ENCODE measurements at regions not wholly inside any gene's neighbourhood (a gene's known extent, or its start where the extent isn't known, plus 50 kb on each side); places are given as distances from the start of the nearest gene placed in this dataset.
"Not testable (repeated sequence)": the region's sequence is repeated elsewhere in the genome, so short reads cannot be mapped to it uniquely, and the experiment has no call there.

GRCh38 chr2:429142-429541 is 141.3 kb upstream of the ALKAL2 start:
- H2AFZ ChIP-seq (ENCODE audit: low read depth), result no peak overlapping the region

GRCh38 chr2:428591-428990 is 140.7 kb upstream of the ALKAL2 start:
- no peak overlapping the region for H3K9ac ChIP-seq
- no peak overlapping the region for H3K4me2 ChIP-seq
- no peaks in the 10 kb centered on the region for H3K79me2 ChIP-seq (ENCODE audit: insufficient read depth, low read depth)
- no peaks in the 10 kb centered on the region for H4K20me1 ChIP-seq (ENCODE audit: insufficient read depth)
- H2AFZ ChIP-seq (ENCODE audit: low read depth), result no peak overlapping the region
- H3K27ac ChIP-seq, result no peak overlapping the region
- no peak for TF ChIP-seq CTCF (conservative IDR thresholded peaks at IDR 0.05; ENCODE audit: low read depth, low read length)
- H3K4me3 ChIP-seq (IDR thresholded peaks at IDR 0.05; ENCODE audit: insufficient read depth, low read depth, low read length), result no peak overlapping the region
- no peaks in the 10 kb centered on the region for H3K4me1 ChIP-seq (ENCODE audit: low read depth, poor library complexity, severe bottlenecking)
- H3K27me3 ChIP-seq (ENCODE audit: insufficient read depth, low read depth), result no peaks in the 10 kb centered on the region
- H3K36me3 ChIP-seq (ENCODE audit: insufficient read depth), result no peaks in the 10 kb centered on the region

More at GRCh38 chr2:429142-429541, 141.3 kb upstream of the ALKAL2 start:
- Histone ChIP-seq H4K20me1 (ENCODE audit: insufficient read depth) (no peaks in the 10 kb centered on the region), H3K4me2 (no peak overlapping the region), H3K4me1 (ENCODE audit: low read depth, poor library complexity, severe bottlenecking) (no peaks in the 10 kb centered on the region), H3K36me3 (ENCODE audit: insufficient read depth) (no peaks in the 10 kb centered on the region), H3K27me3 (ENCODE audit: insufficient read depth, low read depth) (no peaks in the 10 kb centered on the region), H3K4me3 (IDR thresholded peaks at IDR 0.05; ENCODE audit: insufficient read depth, low read depth, low read length) (no peak overlapping the region), H3K27ac (no peak overlapping the region), H3K79me2 (ENCODE audit: insufficient read depth, low read depth) (no peaks in the 10 kb centered on the region), H3K9ac (no peak overlapping the region)
- no peak for TF ChIP-seq CTCF (conservative IDR thresholded peaks at IDR 0.05; ENCODE audit: low read depth, low read length)

GRCh38 chr2:426696-427095 is 138.8 kb upstream of the ALKAL2 start:
- H3K4me3 ChIP-seq (IDR thresholded peaks at IDR 0.05; ENCODE audit: insufficient read depth, low read depth, low read length); H3K79me2 ChIP-seq (ENCODE audit: insufficient read depth, low read depth); H3K27me3 ChIP-seq (ENCODE audit: insufficient read depth, low read depth); H3K36me3 ChIP-seq (ENCODE audit: insufficient read depth); H3K4me2 ChIP-seq; H3K4me1 ChIP-seq (ENCODE audit: low read depth, poor library complexity, severe bottlenecking); H3K27ac ChIP-seq; H3K9ac ChIP-seq; H4K20me1 ChIP-seq (ENCODE audit: insufficient read depth); H2AFZ ChIP-seq (ENCODE audit: low read depth): not testable (repeated sequence)

GRCh38 chr2:425947-426346 is 138.1 kb upstream of the ALKAL2 start:
- no peak overlapping the region for H3K9ac ChIP-seq
- no peaks in the 10 kb centered on the region for H4K20me1 ChIP-seq (ENCODE audit: insufficient read depth)
- H3K27ac ChIP-seq, result no peak overlapping the region
- no peak for TF ChIP-seq CTCF (conservative IDR thresholded peaks at IDR 0.05; ENCODE audit: low read depth, low read length)
- no peak overlapping the region for H2AFZ ChIP-seq (ENCODE audit: low read depth)
- H3K27me3 ChIP-seq (ENCODE audit: insufficient read depth, low read depth), result no peaks in the 10 kb centered on the region
- H3K4me2 ChIP-seq, result no peak overlapping the region
- no peaks in the 10 kb centered on the region for H3K79me2 ChIP-seq (ENCODE audit: insufficient read depth, low read depth)
- H3K36me3 ChIP-seq (ENCODE audit: insufficient read depth), result no peaks in the 10 kb centered on the region
- H3K4me1 ChIP-seq (ENCODE audit: low read depth, poor library complexity, severe bottlenecking), result no peaks in the 10 kb centered on the region
- no peak overlapping the region for H3K4me3 ChIP-seq (IDR thresholded peaks at IDR 0.05; ENCODE audit: insufficient read depth, low read depth, low read length)

GRCh38 chr2:425243-425642 is 137.4 kb upstream of the ALKAL2 start:
- H3K4me2 ChIP-seq, result no peak overlapping the region
- H3K27ac ChIP-seq, result no peak overlapping the region
- H3K36me3 ChIP-seq (ENCODE audit: insufficient read depth), result no peaks in the 10 kb centered on the region
- H3K27me3 ChIP-seq (ENCODE audit: insufficient read depth, low read depth), result no peaks in the 10 kb centered on the region
- no peaks in the 10 kb centered on the region for H4K20me1 ChIP-seq (ENCODE audit: insufficient read depth)
- H3K4me3 ChIP-seq (IDR thresholded peaks at IDR 0.05; ENCODE audit: insufficient read depth, low read depth, low read length), result no peak overlapping the region
- no peaks in the 10 kb centered on the region for H3K79me2 ChIP-seq (ENCODE audit: insufficient read depth, low read depth)
- H3K9ac ChIP-seq, result no peak overlapping the region
- no peak overlapping the region for H2AFZ ChIP-seq (ENCODE audit: low read depth)
- no peaks in the 10 kb centered on the region for H3K4me1 ChIP-seq (ENCODE audit: low read depth, poor library complexity, severe bottlenecking)
- TF ChIP-seq CTCF (conservative IDR thresholded peaks at IDR 0.05; ENCODE audit: low read depth, low read length), result no peak
